Right ventricle myocardium superior (tissue), 1 donor: ENCODE measurements at regions not wholly inside any gene's neighbourhood (a gene's known extent, or its start where the extent isn't known, plus 50 kb on each side); places are given as distances from the start of the nearest gene placed in this dataset.
"Not testable (repeated sequence)": the region's sequence is repeated elsewhere in the genome, so short reads cannot be mapped to it uniquely, and the experiment has no call there.

ENCODE experiments used
- ATAC-seq: fragments of 200-7000 bp; cut with Tn5 transposase; one replicate; pipeline ENCODE4 v1.9.1; 2020; ENCODE audit warnings: mild to moderate bottlenecking; ENCODE audit not compliant: poor library complexity
- DNase-seq: peaks from one replicate; pipeline ENCODE4 v3.0.0-alpha.2; 2020
- intact Hi-C: fragments of 100-400 bp; cut with DNase I; formaldehyde crosslinking; loops from one replicate; pipeline ENCODE4 v1.11.2; 2022
- donor health status: DM: no; HTN: yes; CAD: no; lungs with severe emphysema.

DNA sequence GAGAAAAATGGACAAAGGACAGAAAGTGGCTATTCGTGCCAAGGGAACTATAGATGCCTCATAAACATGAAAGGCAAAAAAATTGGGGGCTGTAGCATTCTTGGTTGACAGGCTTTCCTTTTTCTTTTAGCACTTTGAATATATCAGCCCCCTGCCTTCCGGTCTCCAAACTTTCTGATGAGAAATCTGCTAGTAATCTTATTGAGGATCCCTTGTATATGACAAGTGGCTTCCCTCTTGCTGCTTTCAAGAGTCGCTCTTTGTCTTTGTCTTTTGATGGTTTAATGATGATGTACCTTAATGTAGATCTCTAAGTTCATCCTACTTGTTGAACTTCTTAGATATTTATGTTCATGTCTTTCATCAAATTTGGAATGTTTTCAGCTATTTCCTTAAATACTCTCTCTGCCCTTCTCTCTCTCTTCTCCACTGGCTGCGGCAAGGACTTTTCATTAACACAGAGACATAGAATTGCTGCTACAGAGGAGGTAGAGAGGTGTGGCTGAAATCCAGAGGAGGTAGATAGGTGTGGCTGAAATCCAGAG lies 59.4 kb upstream of the EPHB3 start:
- ATAC-seq (no peak), DNase-seq (no peak)
- intact Hi-C loops, result no loop called here

- ATAC-seq, DNase-seq, intact Hi-C loops: not testable (repeated sequence)
Observed at GRCh38 chr3:184502841-184503240, 58.7 kb upstream of the EPHB3 start.

DNA sequence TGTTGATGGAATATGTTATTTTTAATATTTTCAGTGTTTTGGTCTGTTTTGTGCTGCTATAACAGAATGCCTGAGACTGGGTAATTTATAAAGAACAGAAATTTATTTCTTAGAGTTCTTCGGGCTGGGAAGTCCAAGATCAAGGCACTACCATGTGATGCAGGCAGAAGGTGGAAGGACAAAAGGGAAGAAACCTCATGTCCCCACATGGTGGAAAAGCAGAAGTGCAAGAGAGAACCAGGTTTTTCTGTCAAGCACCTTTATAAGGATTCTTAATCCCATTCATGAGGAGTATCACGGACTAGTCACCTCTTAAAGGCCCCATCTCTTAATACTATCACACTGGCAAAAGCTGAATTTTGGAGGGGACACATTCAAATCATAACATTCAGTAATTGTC lies 57.9 kb upstream of the EPHB3 start:
- DNase-seq (no peak), ATAC-seq (no peak)
- intact Hi-C loops, result no loop called here

DNA sequence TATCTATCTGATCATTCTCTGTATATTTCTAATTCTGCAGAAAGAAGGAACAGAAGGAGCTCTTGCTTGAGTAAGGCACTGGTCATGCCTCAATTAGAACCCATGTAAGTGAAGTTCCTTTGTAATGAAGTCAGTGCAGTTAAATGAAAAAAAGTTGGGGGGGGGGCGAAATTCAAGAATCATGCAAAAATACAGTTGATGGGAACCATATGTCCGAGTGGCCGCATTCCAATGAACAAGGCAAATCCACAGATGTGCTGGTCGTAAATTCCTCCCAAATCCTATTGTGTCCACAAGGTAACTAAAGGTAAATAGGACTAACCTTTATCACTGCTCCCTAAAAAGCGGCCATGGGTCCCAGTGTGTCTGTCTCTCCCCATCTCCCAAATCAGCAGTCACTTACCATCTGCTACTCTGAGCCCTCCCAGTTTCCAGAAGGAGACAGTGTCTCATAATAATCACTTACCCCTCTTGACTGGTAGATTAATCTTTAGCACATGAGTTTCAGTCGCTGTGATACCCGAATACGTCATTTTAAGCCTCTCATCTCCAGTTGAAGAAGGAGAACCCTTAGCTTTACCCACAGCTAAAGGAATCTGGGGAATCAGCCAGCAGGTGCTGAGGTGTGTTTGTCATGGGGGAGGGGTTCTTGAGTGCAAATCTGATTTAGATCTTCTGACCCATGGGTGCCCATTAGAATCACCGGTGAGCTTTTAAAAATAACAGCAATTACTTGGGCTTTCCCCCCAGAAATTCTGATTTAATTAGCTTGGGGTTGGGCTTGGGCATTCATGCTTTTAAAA lies 56.3 kb upstream of the EPHB3 start:
- intact Hi-C loops, result no loop called here
- ATAC-seq (no peak), DNase-seq (no peak)

GRCh38 chr3:184506561-184506991 lies 55.0 kb upstream of the EPHB3 start:
- ATAC-seq (no peak), DNase-seq (no peak)
- intact Hi-C loops, result no loop called here

DNA sequence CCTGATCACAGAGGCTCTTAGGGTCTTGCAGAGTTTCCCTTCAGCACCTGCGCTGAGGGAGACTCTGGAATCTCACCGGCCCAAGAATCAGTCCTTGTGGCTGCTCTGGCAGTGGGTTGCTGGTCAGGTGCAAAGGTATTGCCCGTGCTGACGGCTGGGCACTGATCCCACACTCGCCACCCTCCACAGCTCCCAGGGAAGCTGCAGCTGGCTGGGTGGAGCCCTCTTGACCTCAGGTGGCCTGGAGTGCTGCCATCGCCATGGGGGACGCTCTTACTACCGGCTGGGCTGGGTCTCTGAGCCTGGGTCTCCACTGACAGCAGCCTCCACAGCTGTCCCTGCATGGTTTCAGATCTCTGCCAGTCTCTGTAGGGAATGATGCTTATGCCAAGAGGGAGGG lies 52.6 kb upstream of the EPHB3 start:
- DNase-seq, result no peak
- intact Hi-C loops, result no loop called here

GRCh38 chr3:184511741-184512140 lies 49.8 kb upstream of the EPHB3 start:
- ATAC-seq (no peak), DNase-seq (no peak)
- intact Hi-C loops, result loop anchor here (5.0 kb wide), 1 partner anchor 139 kb away; no protein-coding TSS in a partner anchor

More for the DNA sequence above, 52.6 kb upstream of the EPHB3 start:
- no peak for ATAC-seq
